Endothelial cell of umbilical vein (primary cell): ENCODE measurements at regions not wholly inside any gene's neighbourhood (a gene's known extent, or its start where the extent isn't known, plus 50 kb on each side); places are given as distances from the start of the nearest gene placed in this dataset.

ENCODE experiments used
- BruUV-seq: library from RNA; stranded (reverse); fragments of 400-500 nt; replicated peaks from 2 replicates; lab custom pipeline; 2021; lab: Mats Ljungman, UMichigan
- CTCF ChIA-PET: fragments of 300-600, 350-600 bp; sonication (Branson Sonifier 250); formaldehyde crosslinking; loops from one replicate; lab custom pipeline; 2021; ENCODE audit warnings: antibody characterized with exemption, inconsistent platforms; lab: Charles Lee
- POLR2A ChIA-PET: fragments of 300-600, 350-600 bp; sonication (Branson Sonifier 250); formaldehyde crosslinking; loops from one replicate; lab custom pipeline; 2021; ENCODE audit warnings: antibody characterized with exemption, inconsistent platforms; lab: Charles Lee
- DNase-seq: peaks from one replicate; pipeline ENCODE4 v3.0.0-alpha.2; 2011; ENCODE audit warnings: low read depth, low spot score
- FAIRE-seq: peaks from 2 replicates; lab custom pipeline; 2011; peaks lifted over from hg19 to GRCh38; lab: Jason Lieb, UNC
- H2AFZ ChIP-seq: 2 replicates; pipeline ENCODE4 v1.6.0; 2012; ENCODE audit warnings: low read depth, low read length, control low read depth, inconsistent platforms
- H3K27ac ChIP-seq: 2 replicates; pipeline ENCODE4 v1.5.1; 2011; ENCODE audit warnings: low read depth, mild to moderate bottlenecking, control low read depth, low read length, moderate library complexity; ENCODE audit not compliant: insufficient read depth
- H3K27me3 ChIP-seq, 2 experiments: 2 replicates each; pipeline versions ENCODE4 v1.6.0 to v1.6.1; 2011; ENCODE audit warnings: low read length in 2 of 2, mixed read lengths in 1 of 2; ENCODE audit not compliant: control insufficient read depth in 2 of 2, insufficient read depth in 2 of 2
- H3K36me3 ChIP-seq, 2 experiments: 2 replicates in 1 of 2; 3 replicates in 1 of 2; pipeline ENCODE4 v1.5.1; 2011; ENCODE audit warnings: low read length in 2 of 2, mild to moderate bottlenecking in 1 of 2, moderate library complexity in 1 of 2; ENCODE audit not compliant: control insufficient read depth in 2 of 2, insufficient read depth in 2 of 2; ENCODE audit errors: extremely low read depth in 1 of 2
- H3K4me1 ChIP-seq: 3 replicates; pipeline ENCODE4 v1.5.1; 2011; ENCODE audit warnings: mild to moderate bottlenecking, low read length; ENCODE audit not compliant: control insufficient read depth, insufficient read depth; ENCODE audit errors: extremely low read depth
- H3K4me2 ChIP-seq: 2 replicates; pipeline ENCODE4 v1.6.1; 2011; ENCODE audit warnings: low read length, control low read depth, mixed read lengths; ENCODE audit not compliant: insufficient read depth
- H3K4me3 ChIP-seq, 3 experiments: fragments of 200-600 bp in 1 of 3; sonication (generic), shearing (Covaris generic) in 1 of 3; replicated peaks in 1 of 3; 2 replicates each; pipeline ENCODE4 v1.5.1; 2011 to 2016; ENCODE audit warnings: control low read depth in 3 of 3, low read length in 3 of 3, mild to moderate bottlenecking in 2 of 3, inconsistent platforms in 1 of 3, low read depth in 1 of 3, moderate library complexity in 1 of 3; ENCODE audit not compliant: insufficient read depth in 1 of 3
- H3K79me2 ChIP-seq: 2 replicates; pipeline ENCODE4 v1.6.0; 2012; ENCODE audit warnings: low read length, inconsistent platforms; ENCODE audit not compliant: control insufficient read depth, insufficient read depth
- H3K9ac ChIP-seq: replicated peaks from 2 replicates; pipeline ENCODE3; 2011; ENCODE audit warnings: low read length, control low read depth; ENCODE audit not compliant: insufficient read depth; ENCODE audit errors: extremely low read depth
- H3K9me1 ChIP-seq: replicated peaks from 3 replicates; pipeline ENCODE4 v1.6.0; 2011; ENCODE audit warnings: mild to moderate bottlenecking, low read length; ENCODE audit not compliant: control insufficient read depth, insufficient read depth; ENCODE audit errors: extremely low read depth
- H3K9me3 ChIP-seq: replicated peaks from 2 replicates; pipeline ENCODE4 v1.5.1; 2012; ENCODE audit warnings: low read length, inconsistent platforms; ENCODE audit not compliant: control insufficient read depth, insufficient read depth
- H4K20me1 ChIP-seq: replicated peaks from 2 replicates; pipeline ENCODE3; 2011; ENCODE audit warnings: mild to moderate bottlenecking, low read length; ENCODE audit not compliant: control insufficient read depth, insufficient read depth; ENCODE audit errors: extremely low read depth
- CTCF ChIP-seq, 2 donors: IDR thresholded peaks; 1 replicate in 1 of 2; 2 replicates in 1 of 2; pipeline ENCODE4 v1.5.1; 2011; ENCODE audit warnings: low read length in 2 of 2, mild to moderate bottlenecking in 2 of 2, moderate library complexity in 2 of 2, control low read depth in 1 of 2, inconsistent platforms in 1 of 2, low read depth in 1 of 2; ENCODE audit not compliant: insufficient read depth in 1 of 2; ENCODE audit errors: extremely low read depth in 1 of 2
- EZH2 ChIP-seq: IDR thresholded peaks from 2 replicates; pipeline ENCODE4 v1.6.1; 2012; ENCODE audit warnings: borderline replicate concordance, low read depth, mild to moderate bottlenecking, moderate library complexity, low read length, inconsistent platforms; ENCODE audit not compliant: severe bottlenecking
- FOS ChIP-seq: IDR thresholded peaks from 2 replicates; pipeline ENCODE4 v1.6.1; 2011; ENCODE audit warnings: mild to moderate bottlenecking, low read length, moderate library complexity, borderline replicate concordance; ENCODE audit not compliant: insufficient read depth
- GATA2 ChIP-seq: IDR thresholded peaks from 2 replicates; pipeline ENCODE4 v1.7.0; 2011; ENCODE audit warnings: low read depth, mild to moderate bottlenecking, moderate library complexity, mixed read lengths, low read length; ENCODE audit not compliant: insufficient read length, insufficient read depth
- JUN ChIP-seq: IDR thresholded peaks from 2 replicates; pipeline ENCODE4 v1.6.1; 2011; ENCODE audit warnings: borderline replicate concordance, low read depth; ENCODE audit not compliant: insufficient read length, insufficient read depth
- MAX ChIP-seq: IDR thresholded peaks from 2 replicates; pipeline ENCODE4 v1.6.1; 2011; ENCODE audit not compliant: insufficient read depth, insufficient read length
- MYC ChIP-seq: IDR thresholded peaks from one replicate; pipeline ENCODE4 v1.6.1; 2011; ENCODE audit warnings: mild to moderate bottlenecking, low read depth, low read length
- POLR2A ChIP-seq: IDR thresholded peaks from 2 replicates; pipeline ENCODE4 v1.6.1; 2012; ENCODE audit warnings: low read depth, mild to moderate bottlenecking, control low read depth, low read length
- POLR2AphosphoS5 ChIP-seq: IDR thresholded peaks from 2 replicates; pipeline ENCODE4 v1.6.1; 2012; ENCODE audit warnings: low read depth, mild to moderate bottlenecking, control low read depth, low read length, moderate library complexity; ENCODE audit not compliant: insufficient read depth
- dilution Hi-C: fragments of 300-500 bp; cut with MboI; formaldehyde crosslinking; loops from one replicate; pipeline ENCODE4 v1.15.0; 2019; ENCODE audit warnings: low sequenced_read_pairs; ENCODE audit not compliant: extremely low pct_ligation_motif_present
- intact Hi-C: fragments of 100-400 bp; cut with micrococcal nuclease; formaldehyde crosslinking; loops from one replicate; pipeline ENCODE4 v1.10.0; 2022

GRCh38 chr13:40381935-40382764 lies 284.3 kb downstream of the FOXO1 start:
- no peaks in the 10 kb centered on the region for H3K36me3 ChIP-seq
- ChIA-PET CTCF (no interaction called here), POLR2A (no interaction called here)
- no TSS peak for BruUV-seq
- H3K27ac ChIP-seq = no peak overlapping the region
- no peak overlapping the region for H3K4me3 ChIP-seq
- intact Hi-C loops = no loop called here
- H3K4me2 ChIP-seq = no peak overlapping the region
- FAIRE-seq (no peak), DNase-seq (no peak)
- no peaks in the 10 kb centered on the region for H4K20me1 ChIP-seq
- TF ChIP-seq FOS (no peak), MAX (no peak)
- H2AFZ ChIP-seq = no peak overlapping the region
- dilution Hi-C loops = no loop called here
- no peaks in the 10 kb centered on the region for H3K9me1 ChIP-seq
- H3K79me2 ChIP-seq = no peaks in the 10 kb centered on the region
- no peaks in the 10 kb centered on the region for H3K9me3 ChIP-seq
- no peaks in the 10 kb centered on the region for H3K27me3 ChIP-seq
- H3K9ac ChIP-seq = no peak overlapping the region
- H3K4me1 ChIP-seq = no peaks in the 10 kb centered on the region

DNA sequence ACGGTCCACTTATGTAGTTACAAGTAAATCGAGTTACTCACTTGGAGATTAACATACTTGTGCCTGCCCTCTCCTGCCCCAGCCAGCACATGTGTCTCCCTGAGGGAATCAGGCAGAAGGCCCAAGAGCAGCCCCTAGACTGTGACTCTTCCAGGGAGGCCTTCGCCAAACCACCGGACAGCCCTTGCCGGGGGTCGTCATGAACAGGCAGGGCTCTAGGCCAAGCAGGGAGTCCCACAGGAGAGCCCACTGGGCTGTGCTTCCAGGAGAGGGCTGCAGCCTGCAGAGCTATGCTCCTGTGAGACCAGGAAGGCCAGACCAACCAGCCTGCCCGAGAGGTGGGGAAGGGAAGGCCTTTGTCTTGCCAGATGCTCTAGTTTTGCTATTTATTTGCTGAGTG lies 283.3 kb downstream of the FOXO1 start:
- DNase-seq (no peak), FAIRE-seq (no peak)
- no peak overlapping the region for H3K4me2 ChIP-seq
- H3K4me1 ChIP-seq = no peaks in the 10 kb centered on the region
- H3K27me3 ChIP-seq = no peaks in the 10 kb centered on the region
- no peaks in the 10 kb centered on the region for H3K79me2 ChIP-seq
- H3K4me3 ChIP-seq = no peak overlapping the region
- no peaks in the 10 kb centered on the region for H3K9me1 ChIP-seq
- no peak overlapping the region for H3K9ac ChIP-seq
- no peaks in the 10 kb centered on the region for H3K9me3 ChIP-seq
- dilution Hi-C loops = no loop called here
- intact Hi-C loops = no loop called here
- no peaks in the 10 kb centered on the region for H4K20me1 ChIP-seq
- H3K36me3 ChIP-seq = no peaks in the 10 kb centered on the region
- BruUV-seq = no TSS peak
- ChIA-PET CTCF (no interaction called here), POLR2A (no interaction called here)
- H2AFZ ChIP-seq = no peak overlapping the region
- no peak overlapping the region for H3K27ac ChIP-seq
- TF ChIP-seq MYC = no peak
- no peak for TF ChIP-seq FOS
- TF ChIP-seq JUN = no peak
- no peak for TF ChIP-seq POLR2AphosphoS5
- no peak for TF ChIP-seq GATA2
- TF ChIP-seq MAX = no peak
- no peak for TF ChIP-seq POLR2A
- no peak for TF ChIP-seq EZH2
- no peak for TF ChIP-seq CTCF (IDR thresholded peaks at IDR 0.05; ENCODE audit: extremely low read depth in 1 of 2, insufficient read depth in 1 of 2, low read depth in 1 of 2, low read length in 2 of 2)
